NCI-H345 treated with DMSO at 0.1 percent for 48 hours (cell line): ENCODE measurements at regions not wholly inside any gene's neighbourhood (a gene's known extent, or its start where the extent isn't known, plus 50 kb on each side); places are given as distances from the start of the nearest gene placed in this dataset.
"Not testable (repeated sequence)": the region's sequence is repeated elsewhere in the genome, so short reads cannot be mapped to it uniquely, and the experiment has no call there.

Experiments used
- DNase-seq: peaks from one replicate; lab custom pipeline; 2025; ENCODE audit not compliant: unreplicated experiment; lab: John Stamatoyannopoulos, UW

- no peak for DNase-seq
Observed at GRCh38 chr2:78699696-78700095, 325.8 kb upstream of the REG3G start.

GRCh38 chr2:78701546-78701945 lies 324.0 kb upstream of the REG3G start:
- DNase-seq: no peak

DNA sequence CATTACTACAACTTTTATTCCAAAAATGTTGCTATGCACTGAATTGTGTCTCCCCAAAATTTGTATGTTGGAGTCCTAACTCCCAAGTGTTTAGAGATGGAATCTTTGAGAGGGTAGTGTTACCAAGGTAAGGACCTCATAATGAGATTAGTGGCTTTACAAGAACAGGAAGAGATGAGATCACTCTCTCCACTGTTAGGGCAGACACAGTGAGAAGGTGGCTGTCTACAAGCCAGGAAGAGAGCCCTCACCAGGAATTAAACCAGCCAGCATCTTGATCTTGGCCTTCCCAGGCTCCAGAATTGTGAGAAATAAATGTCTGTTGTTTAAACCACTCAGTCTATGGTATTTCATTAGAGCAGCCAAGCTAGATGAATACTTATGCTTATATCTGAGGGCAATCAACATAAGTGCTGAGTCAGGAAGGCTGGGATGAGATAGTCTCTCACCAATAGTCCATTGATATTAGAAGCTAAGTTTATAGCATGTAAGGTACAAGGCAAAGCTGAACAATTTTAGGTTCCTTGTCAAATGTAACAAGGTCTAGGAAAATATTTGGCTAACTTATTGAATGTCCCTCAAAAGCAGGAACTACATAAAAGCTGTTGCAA lies 317.6 kb upstream of the REG3G start:
- no peak for DNase-seq

GRCh38 chr2:78710632-78711375 lies 314.7 kb upstream of the REG3G start:
- DNase-seq: no peak

DNA sequence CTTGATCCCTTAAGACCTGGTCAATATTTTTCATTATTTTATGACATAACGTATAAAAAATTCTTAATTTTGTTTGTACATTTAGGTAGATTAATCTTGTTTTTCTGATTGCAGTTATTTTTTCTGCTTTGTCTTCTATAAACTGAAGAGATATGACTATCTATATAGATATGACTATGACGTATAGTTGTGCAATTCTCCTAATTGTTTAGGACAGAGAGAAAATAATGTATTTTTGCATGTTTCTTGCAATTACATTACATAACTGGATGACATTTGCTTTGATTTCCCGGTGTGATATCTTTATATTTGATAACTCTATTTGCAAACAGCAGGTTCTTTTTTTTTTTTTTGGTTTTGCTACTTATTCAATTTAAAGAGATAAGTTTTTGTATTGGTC lies 310.2 kb upstream of the REG3G start:
- no peak for DNase-seq

DNA sequence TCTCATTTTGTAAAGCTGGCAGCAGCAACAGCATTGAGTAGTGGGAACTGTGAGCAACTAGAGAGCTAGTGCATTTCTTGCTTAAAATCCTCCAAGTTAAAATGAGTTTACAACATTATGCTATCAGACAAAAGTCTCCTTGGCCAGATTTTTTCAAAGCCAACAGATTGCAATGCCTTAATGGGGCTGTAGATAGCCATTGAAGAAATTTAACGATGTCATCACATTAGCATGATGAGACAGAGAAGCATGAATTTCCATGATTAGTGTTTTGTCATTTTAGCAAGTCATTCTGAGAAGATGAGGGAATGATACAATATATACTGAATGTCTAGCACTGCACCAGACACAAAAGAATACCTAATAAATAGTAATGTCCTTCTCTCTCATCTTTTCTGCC lies 307.5 kb upstream of the REG3G start:
- no peak for DNase-seq

DNA sequence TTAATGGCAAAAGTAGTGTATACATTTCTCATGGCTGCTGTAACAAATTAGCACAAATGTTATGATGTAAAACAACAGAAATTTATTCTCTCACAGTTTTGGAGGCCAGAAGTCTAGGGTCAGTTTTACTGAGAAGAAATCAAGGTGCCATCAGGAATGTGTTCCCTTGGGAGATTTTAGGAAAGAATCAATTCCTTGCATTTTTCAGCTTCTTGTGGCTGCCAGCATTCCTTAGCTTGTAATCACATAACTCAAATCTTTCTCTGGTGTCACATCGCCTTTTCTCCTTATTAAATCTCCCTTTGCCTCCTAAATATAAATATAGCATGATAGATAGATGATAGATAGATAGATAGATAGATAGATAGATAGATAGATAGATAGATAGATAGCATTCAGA lies 307.0 kb upstream of the REG3G start:
- no peak for DNase-seq

GRCh38 chr2:78721355-78722033 lies 304.0 kb upstream of the REG3G start:
- no peak for DNase-seq

GRCh38 chr2:78734221-78734620 lies 291.3 kb upstream of the REG3G start:
- no peak for DNase-seq

- no peak for DNase-seq
Observed at GRCh38 chr2:78739282-78739681, 286.2 kb upstream of the REG3G start.

DNA sequence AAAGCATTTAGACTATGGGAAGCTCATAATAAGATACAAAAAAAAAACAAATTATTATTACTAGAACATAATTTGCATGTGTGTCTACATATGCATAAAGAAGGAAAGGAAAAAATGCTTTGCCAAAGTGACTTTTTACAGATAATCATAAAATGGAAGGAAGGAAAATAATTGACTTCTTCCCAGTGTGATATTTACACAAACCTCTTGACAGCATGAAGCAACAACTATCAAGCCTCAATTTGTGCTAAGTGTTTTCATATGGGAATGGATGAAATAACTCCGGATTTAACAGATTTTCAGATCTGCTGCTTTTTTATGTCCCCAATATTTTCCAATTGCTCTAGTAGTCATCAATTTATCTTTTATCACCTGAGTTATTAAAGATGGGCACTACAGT lies 275.9 kb upstream of the REG3G start:
- no peak for DNase-seq

GRCh38 chr2:78750219-78750618 lies 275.3 kb upstream of the REG3G start:
- no peak for DNase-seq

- no peak for DNase-seq
Observed at GRCh38 chr2:78754930-78755329, 270.6 kb upstream of the REG3G start.

GRCh38 chr2:78757191-78757590 lies 268.3 kb upstream of the REG3G start:
- no peak for DNase-seq

DNA sequence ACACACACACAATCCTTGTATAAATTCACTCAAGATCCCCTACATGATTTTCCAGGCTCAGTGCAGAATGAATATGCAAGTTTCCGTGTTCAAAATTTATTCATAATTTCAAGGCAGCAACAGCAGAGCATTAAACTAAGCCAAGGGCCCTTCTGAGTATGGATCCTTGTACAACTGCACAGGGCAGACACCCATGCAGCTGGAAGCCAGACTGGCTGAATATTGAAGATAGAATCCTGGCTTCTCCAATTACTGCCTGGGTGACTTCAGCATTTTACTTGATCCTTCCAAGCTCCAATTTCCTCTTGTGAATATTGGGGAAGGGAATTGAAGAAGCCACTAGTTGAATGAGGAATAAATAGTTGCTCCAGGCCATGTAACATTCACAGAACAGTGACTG lies 267.9 kb upstream of the REG3G start:
- DNase-seq: no peak

- not testable (repeated sequence) for DNase-seq
Observed at GRCh38 chr2:78758765-78759164, 266.7 kb upstream of the REG3G start.

- no peak for DNase-seq
Observed at GRCh38 chr2:78766459-78766858, 259.0 kb upstream of the REG3G start.

- DNase-seq: no peak
Observed at GRCh38 chr2:78768016-78768415, 257.5 kb upstream of the REG3G start.

- no peak for DNase-seq
Observed at GRCh38 chr2:78775291-78775690, 250.2 kb upstream of the REG3G start.

DNA sequence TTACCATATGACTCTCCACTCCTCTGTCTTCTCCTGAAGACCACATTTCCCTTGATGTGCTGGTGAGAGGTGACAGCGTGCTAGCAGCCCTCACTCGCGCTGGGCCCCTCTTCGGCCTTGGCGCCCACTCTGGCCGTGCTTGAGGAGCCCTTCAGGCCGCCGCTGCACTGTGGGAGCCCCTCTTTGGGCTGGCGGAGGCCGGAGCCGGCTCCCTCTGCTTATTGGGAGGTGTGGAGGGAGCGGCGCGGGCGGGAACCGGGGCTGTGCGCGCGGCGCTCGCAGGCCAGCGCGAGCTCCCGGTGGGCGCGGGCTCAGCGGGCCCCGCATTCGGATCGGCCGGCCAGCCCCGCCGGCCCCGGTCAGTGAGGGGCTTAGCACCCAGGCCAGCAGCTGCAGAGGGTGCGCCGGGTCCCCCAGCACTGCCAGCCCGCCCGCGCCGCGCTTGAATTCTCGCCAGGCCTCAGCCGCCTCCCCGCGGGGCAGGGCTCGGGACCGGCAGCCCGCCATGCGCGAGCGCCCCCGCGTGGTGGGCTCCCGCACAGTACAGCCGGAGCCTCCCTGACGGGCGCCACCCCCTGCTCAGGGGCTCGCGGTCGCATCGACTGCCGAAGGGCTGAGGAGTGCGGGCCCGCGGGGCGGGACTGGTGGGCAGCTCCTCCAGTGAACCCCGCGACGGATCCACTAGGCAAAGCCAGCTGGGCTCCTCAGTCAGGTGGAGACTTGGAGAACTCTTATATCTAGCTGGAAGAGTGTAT lies 246.6 kb upstream of the REG3G start:
- DNase-seq: no peak

GRCh38 chr2:78779761-78780160 lies 245.7 kb upstream of the REG3G start:
- DNase-seq: no peak

DNA sequence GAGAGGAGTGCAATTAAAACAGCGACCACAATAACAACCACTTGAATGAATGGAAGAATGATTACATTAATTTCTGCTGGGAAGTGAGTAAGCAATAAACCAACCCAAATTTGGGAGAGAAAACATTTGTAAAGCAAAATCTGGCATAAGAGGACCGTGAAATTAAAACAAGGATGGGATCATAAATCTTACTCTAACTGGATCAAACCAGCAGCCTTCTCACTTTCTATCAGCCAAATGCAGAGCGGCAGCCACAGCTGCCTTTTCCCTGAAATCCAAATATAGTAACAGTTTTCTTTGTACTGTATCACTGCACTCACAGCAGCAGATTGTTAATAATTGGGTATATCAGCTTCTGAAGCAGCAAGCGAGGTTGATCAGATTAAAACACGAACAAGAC lies 245.2 kb upstream of the REG3G start:
- no peak for DNase-seq
